Thyroid gland (tissue), 4 donors: ENCODE measurements at regions not wholly inside any gene's neighbourhood (a gene's known extent, or its start where the extent isn't known, plus 50 kb on each side); places are given as distances from the start of the nearest gene placed in this dataset.

Experiments
- DNase-seq, 2 donors: peaks; one replicate each; pipeline ENCODE4 v3.0.0-alpha.2; 2019
- H3K27ac ChIP-seq, 3 donors: fragments of 200-600 bp; sonication (generic); 1 replicate in 2 of 3; 2 replicates in 1 of 3; pipeline ENCODE4 v1.5.1; 2016 to 2019; ENCODE audit warnings: mild to moderate bottlenecking in 1 of 3, moderate library complexity in 1 of 3
- H3K27me3 ChIP-seq: fragments of 200-600 bp; sonication (generic); one replicate; pipeline ENCODE4 v1.5.1; 2019
- H3K36me3 ChIP-seq, 2 donors: fragments of 200-600 bp; sonication (generic); one replicate each; pipeline ENCODE4 v1.5.1; 2016 to 2019
- H3K4me1 ChIP-seq, 2 donors: fragments of 200-600 bp; sonication (generic); one replicate each; pipeline ENCODE4 v1.5.1; 2017 to 2019
- H3K4me3 ChIP-seq, 3 donors: fragments of 200-600 bp; sonication (generic); replicated peaks in 1 of 3; 1 replicate in 2 of 3; 2 replicates in 1 of 3; pipeline ENCODE4 v1.5.1; 2016; ENCODE audit warnings: mild to moderate bottlenecking in 1 of 3
- H3K9me3 ChIP-seq: fragments of 200-600 bp; sonication (generic); one replicate; pipeline ENCODE4 v1.5.1; 2017
- POLR2A ChIP-seq, 2 donors: fragments of 450-650 bp; IDR thresholded peaks; one replicate each; pipeline ENCODE4 v1.6.1; 2017; ENCODE audit warnings: antibody characterized with exemption in 2 of 2, mild to moderate bottlenecking in 2 of 2, moderate library complexity in 1 of 2
- WGBS, 2 donors: methylation state at CpG; one replicate each; pipeline ENCODE4 v1.1.5; 2017; 5-methylcytosine and 5-hydroxymethylcytosine counted together
- intact Hi-C: fragments of 100-400 bp; cut with DNase I; formaldehyde crosslinking; loops from one replicate; pipeline ENCODE4 v1.15.1; 2023
- TF ChIP-seq, protein P1 (sequence below), 6 experiments: fragments of 200-600 bp in 3 of 6; fragments of 450-650 bp in 3 of 6; sonication (generic) in 3 of 6; IDR thresholded peaks; one replicate each; pipeline ENCODE4 v1.5.1; 2016 to 2019; ENCODE audit warnings: antibody characterized with exemption in 6 of 6, mild to moderate bottlenecking in 2 of 6, inconsistent platforms in 1 of 6, moderate library complexity in 1 of 6

DNA sequence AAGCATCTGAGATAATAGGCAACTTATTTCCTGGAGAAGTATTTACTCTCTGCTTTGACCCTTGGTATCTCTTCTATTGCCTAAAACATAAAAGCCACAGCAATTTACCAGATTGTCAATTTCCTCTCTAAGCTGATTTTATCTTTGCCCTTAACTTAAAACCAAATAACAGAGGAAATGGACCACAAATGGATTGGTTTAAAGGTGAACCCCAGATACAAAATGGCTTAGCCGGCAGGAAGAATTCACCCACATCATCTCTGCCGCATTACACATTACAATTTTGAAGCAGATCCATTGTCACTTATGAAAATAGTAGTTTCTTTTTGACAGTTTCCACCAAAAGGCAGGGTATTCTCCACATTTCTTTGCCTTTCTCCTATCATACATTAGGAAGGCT is 585.8 kb upstream of the CHAC2 start:
- Histone ChIP-seq H3K4me1 (peaks cover under 1 to 2% of the 10 kb centered on the region in 2 donors), H3K27ac (no peak overlapping the region), H3K9me3 (no peaks in the 10 kb centered on the region), H3K36me3 (no peaks in the 10 kb centered on the region), H3K4me3 (no peak overlapping the region), H3K27me3 (no peaks in the 10 kb centered on the region)
- intact Hi-C loops, result no loop called here
- no peak for DNase-seq
- no peak for TF ChIP-seq POLR2A (IDR thresholded peaks at IDR 0.05)
- TF ChIP-seq, protein P1, sequence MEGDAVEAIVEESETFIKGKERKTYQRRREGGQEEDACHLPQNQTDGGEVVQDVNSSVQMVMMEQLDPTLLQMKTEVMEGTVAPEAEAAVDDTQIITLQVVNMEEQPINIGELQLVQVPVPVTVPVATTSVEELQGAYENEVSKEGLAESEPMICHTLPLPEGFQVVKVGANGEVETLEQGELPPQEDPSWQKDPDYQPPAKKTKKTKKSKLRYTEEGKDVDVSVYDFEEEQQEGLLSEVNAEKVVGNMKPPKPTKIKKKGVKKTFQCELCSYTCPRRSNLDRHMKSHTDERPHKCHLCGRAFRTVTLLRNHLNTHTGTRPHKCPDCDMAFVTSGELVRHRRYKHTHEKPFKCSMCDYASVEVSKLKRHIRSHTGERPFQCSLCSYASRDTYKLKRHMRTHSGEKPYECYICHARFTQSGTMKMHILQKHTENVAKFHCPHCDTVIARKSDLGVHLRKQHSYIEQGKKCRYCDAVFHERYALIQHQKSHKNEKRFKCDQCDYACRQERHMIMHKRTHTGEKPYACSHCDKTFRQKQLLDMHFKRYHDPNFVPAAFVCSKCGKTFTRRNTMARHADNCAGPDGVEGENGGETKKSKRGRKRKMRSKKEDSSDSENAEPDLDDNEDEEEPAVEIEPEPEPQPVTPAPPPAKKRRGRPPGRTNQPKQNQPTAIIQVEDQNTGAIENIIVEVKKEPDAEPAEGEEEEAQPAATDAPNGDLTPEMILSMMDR (IDR thresholded peaks at IDR 0.05), result no peak
- 88 to 95% methylated on average over 2 of the region's 2 CpGs for WGBS, 2 donors

DNA sequence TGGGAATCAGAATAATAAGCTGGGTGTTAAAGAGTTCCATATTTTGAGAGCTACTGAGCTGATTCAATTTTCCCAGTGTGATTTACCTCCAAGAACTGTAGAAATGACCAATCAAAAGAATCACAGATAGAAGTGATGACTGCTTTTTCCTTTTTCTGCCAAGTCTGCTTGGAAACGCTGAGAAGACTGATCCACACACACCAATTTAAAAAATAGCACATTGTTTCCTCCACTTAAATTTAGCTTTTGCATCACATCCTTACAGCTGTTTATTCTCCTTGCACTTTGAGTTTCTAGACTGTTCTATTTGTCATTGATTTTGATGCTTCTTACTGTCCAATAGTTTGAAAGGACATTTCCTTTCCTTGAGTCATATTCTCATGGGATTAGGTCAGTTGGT is 590.3 kb upstream of the CHAC2 start:
- intact Hi-C loops, result no loop called here
- whole genome bisulfite sequencing, 2 donors, result 64 to 75% methylated on average over 1 of the region's 1 CpG
- H3K36me3 ChIP-seq, result no peaks in the 10 kb centered on the region
- no peak overlapping the region for H3K27ac ChIP-seq
- TF ChIP-seq, protein P1 (IDR thresholded peaks at IDR 0.05), result no peak
- TF ChIP-seq POLR2A (IDR thresholded peaks at IDR 0.05), result no peak
- no peak overlapping the region for H3K4me3 ChIP-seq
- no peaks in the 10 kb centered on the region for H3K27me3 ChIP-seq
- no peaks in the 10 kb centered on the region for H3K9me3 ChIP-seq
- no peak for DNase-seq
- H3K4me1 ChIP-seq, result peaks cover 6 to 7% of the 10 kb centered on the region in 2 donors

DNA sequence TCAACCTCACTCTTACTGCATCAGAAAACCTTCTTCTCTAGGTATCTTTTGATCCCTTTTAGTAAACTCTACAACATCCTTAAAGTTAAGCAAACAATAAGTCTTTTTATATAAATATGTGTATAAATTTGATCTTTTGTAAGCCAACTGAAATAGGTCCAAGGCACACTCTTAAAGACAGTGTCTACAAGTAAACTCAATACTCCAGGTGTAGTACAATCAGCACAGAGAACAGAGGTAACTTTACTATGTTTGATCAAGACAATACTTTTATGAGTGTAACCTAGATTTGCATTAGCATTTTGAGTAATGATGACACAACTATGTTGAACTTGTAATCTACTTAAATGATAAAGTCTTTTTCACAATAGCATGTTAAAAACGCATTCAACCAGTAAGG is 593.1 kb upstream of the CHAC2 start:
- peaks cover 6 to 7% of the 10 kb centered on the region in 2 donors for H3K4me1 ChIP-seq
- TF ChIP-seq, protein P1 (IDR thresholded peaks at IDR 0.05), result no peak
- TF ChIP-seq POLR2A (IDR thresholded peaks at IDR 0.05), result no peak
- DNase-seq, result no peak
- H3K27ac ChIP-seq, result no peak overlapping the region
- intact Hi-C loops, result no loop called here
- 96 to 97% methylated on average over 1 of the region's 1 CpG for WGBS, 2 donors
- no peaks in the 10 kb centered on the region for H3K27me3 ChIP-seq
- H3K36me3 ChIP-seq, result no peaks in the 10 kb centered on the region
- H3K9me3 ChIP-seq, result no peaks in the 10 kb centered on the region
- no peak overlapping the region for H3K4me3 ChIP-seq

DNA sequence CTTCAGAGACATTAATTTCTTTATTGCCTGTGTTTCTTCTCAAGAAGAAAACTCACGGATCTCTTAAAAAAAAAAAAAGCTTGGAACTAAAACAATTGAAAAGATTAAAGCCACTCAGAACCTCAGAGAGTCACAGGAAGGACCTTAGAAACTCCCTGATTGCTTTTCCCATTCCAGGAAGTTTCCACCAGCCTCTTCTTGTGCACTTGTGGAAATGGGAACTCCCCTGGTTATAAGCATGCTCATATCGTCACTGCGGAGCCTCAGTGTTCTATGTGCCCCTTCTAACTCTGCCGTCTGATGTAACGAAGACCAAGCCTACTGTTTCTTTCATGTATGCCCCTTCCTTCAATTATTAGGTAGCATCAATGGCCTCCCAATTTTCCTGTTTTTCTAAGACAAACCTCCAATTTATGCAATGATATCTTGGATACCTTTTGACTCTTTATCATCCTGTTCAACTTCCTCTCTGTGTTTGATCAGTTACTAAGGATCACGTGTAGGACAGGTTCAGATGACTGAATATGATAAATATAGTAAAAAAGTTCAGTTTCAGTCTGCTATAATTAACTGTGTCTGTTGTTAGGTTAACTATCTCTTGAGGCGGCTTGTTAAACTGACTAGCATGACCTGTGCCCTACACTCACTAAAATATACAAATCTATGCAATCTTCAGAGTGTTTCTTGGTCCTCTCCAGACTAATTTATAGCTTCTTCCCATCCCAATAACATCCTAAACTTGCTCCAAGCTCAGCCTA is 593.7 kb upstream of the CHAC2 start:
- peaks cover 6 to 7% of the 10 kb centered on the region in 2 donors for H3K4me1 ChIP-seq
- no peaks in the 10 kb centered on the region for H3K9me3 ChIP-seq
- H3K36me3 ChIP-seq, result no peaks in the 10 kb centered on the region
- no peak for DNase-seq
- no peaks in the 10 kb centered on the region for H3K27me3 ChIP-seq
- TF ChIP-seq, protein P1 (IDR thresholded peaks at IDR 0.05), result no peak
- TF ChIP-seq POLR2A (IDR thresholded peaks at IDR 0.05), result no peak
- H3K27ac ChIP-seq, result no peak overlapping the region
- intact Hi-C loops, result no loop called here
- WGBS, 2 donors, result 83% methylated on average over 7 of the region's 7 CpGs
- H3K4me3 ChIP-seq, result no peak overlapping the region

DNA sequence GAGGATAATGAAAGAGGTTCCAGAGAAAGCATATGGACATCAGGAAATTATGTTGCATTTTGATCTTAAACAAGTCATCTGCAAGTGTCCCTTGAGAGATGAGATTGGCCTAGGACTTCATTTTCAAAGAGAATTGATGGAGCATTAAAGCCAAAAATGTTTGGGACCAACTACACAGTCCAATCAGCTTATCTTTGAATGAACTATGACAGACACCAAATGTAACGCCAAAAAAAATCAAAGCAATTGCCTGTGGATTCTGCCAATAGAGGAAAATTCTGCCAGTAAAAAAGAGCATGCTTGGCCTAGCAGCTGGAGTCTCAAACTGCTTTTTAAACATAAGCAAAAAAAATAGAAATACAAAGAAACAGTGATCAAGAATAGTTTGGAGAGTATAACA is 594.5 kb upstream of the CHAC2 start:
- intact Hi-C loops, result no loop called here
- WGBS, 2 donors, result 40 to 45% methylated on average over 1 of the region's 1 CpG

More for the DNA sequence above, 594.5 kb upstream of the CHAC2 start:
- DNase-seq, result no peak
- no peak overlapping the region for H3K27ac ChIP-seq
- TF ChIP-seq POLR2A (IDR thresholded peaks at IDR 0.05), result no peak
- TF ChIP-seq, protein P1 (IDR thresholded peaks at IDR 0.05), result no peak
- peaks cover 6 to 7% of the 10 kb centered on the region in 2 donors for H3K4me1 ChIP-seq
- no peaks in the 10 kb centered on the region for H3K36me3 ChIP-seq
- H3K9me3 ChIP-seq, result no peaks in the 10 kb centered on the region
- no peaks in the 10 kb centered on the region for H3K27me3 ChIP-seq
- H3K4me3 ChIP-seq, result no peak overlapping the region
